ENCODE measurements at regions not wholly inside any gene's neighbourhood (a gene's known extent, or its start where the extent isn't known, plus 50 kb on each side); places are given as distances from the start of the nearest gene placed in this dataset.

- Histone ChIP-seq H3K27me3 (ENCODE audit: control insufficient read depth in 1 of 2, insufficient read depth in 2 of 2, low read length in 2 of 2) (no peaks in the 10 kb centered on the region), H3K36me3 (ENCODE audit: insufficient read depth, low read length) (no peaks in the 10 kb centered on the region), H3K4me3 (ENCODE audit: low read length) (no peak overlapping the region), H3K9me3 (ENCODE audit: control insufficient read depth in 1 of 2, insufficient read depth in 1 of 2, low read length in 2 of 2) (no peaks in the 10 kb centered on the region), H3K27ac (ENCODE audit: low read depth in 1 of 2, low read length in 2 of 2) (no peak overlapping the region), H3K4me1 (ENCODE audit: insufficient read depth, low read length) (no peaks in the 10 kb centered on the region)
- H3K27ac Mint-ChIP-seq: no peak overlapping the region
- H3K9me3 Mint-ChIP-seq: peaks cover 2% of the 10 kb centered on the region
- ChIA-PET POLR2A (no interaction called here), CTCF (no interaction called here)
- H3K4me3 Mint-ChIP-seq: no peak overlapping the region
- TF ChIP-seq, protein P1, sequence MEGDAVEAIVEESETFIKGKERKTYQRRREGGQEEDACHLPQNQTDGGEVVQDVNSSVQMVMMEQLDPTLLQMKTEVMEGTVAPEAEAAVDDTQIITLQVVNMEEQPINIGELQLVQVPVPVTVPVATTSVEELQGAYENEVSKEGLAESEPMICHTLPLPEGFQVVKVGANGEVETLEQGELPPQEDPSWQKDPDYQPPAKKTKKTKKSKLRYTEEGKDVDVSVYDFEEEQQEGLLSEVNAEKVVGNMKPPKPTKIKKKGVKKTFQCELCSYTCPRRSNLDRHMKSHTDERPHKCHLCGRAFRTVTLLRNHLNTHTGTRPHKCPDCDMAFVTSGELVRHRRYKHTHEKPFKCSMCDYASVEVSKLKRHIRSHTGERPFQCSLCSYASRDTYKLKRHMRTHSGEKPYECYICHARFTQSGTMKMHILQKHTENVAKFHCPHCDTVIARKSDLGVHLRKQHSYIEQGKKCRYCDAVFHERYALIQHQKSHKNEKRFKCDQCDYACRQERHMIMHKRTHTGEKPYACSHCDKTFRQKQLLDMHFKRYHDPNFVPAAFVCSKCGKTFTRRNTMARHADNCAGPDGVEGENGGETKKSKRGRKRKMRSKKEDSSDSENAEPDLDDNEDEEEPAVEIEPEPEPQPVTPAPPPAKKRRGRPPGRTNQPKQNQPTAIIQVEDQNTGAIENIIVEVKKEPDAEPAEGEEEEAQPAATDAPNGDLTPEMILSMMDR (IDR thresholded peaks at IDR 0.05): no peak
- ATAC-seq (ENCODE audit: poor library complexity): no peak
- peaks cover 14% of the 10 kb centered on the region for H3K27me3 Mint-ChIP-seq
- no peak for DNase-seq
- no peaks in the 10 kb centered on the region for H3K36me3 Mint-ChIP-seq (ENCODE audit: low read depth)
- no peaks in the 10 kb centered on the region for H3K4me1 Mint-ChIP-seq (ENCODE audit: low read depth)
- intact Hi-C loops (cut with DNase I, micrococcal nuclease): no loop called here
Measured at GRCh38 chr3:102619361-102619760, 184.5 kb downstream of the ZPLD1 start.

GRCh38 chr3:102629943-102630342, 195.1 kb downstream of the ZPLD1 start:
- H3K27ac Mint-ChIP-seq: no peak overlapping the region
- Histone ChIP-seq H3K4me3 (ENCODE audit: low read length) (no peak overlapping the region), H3K27ac (ENCODE audit: low read depth in 1 of 2, low read length in 2 of 2) (no peak overlapping the region), H3K4me1 (ENCODE audit: insufficient read depth, low read length) (no peaks in the 10 kb centered on the region), H3K9me3 (ENCODE audit: control insufficient read depth in 1 of 2, insufficient read depth in 1 of 2, low read length in 2 of 2) (no peaks in the 10 kb centered on the region), H3K36me3 (ENCODE audit: insufficient read depth, low read length) (no peaks in the 10 kb centered on the region), H3K27me3 (ENCODE audit: control insufficient read depth in 1 of 2, insufficient read depth in 2 of 2, low read length in 2 of 2) (no peaks in the 10 kb centered on the region)
- ChIA-PET CTCF (no interaction called here), POLR2A (no interaction called here)
- TF ChIP-seq, protein P1 (IDR thresholded peaks at IDR 0.05): no peak
- DNase-seq (no peak), ATAC-seq (ENCODE audit: poor library complexity) (no peak)
- intact Hi-C loops (cut with DNase I, micrococcal nuclease): no loop called here
- H3K4me1 Mint-ChIP-seq (ENCODE audit: low read depth): no peaks in the 10 kb centered on the region
- H3K27me3 Mint-ChIP-seq: no peaks in the 10 kb centered on the region
- no peak overlapping the region for H3K4me3 Mint-ChIP-seq
- peaks cover 2% of the 10 kb centered on the region for H3K9me3 Mint-ChIP-seq
- no peaks in the 10 kb centered on the region for H3K36me3 Mint-ChIP-seq (ENCODE audit: low read depth)

GRCh38 chr3:102630531-102630930, 195.7 kb downstream of the ZPLD1 start:
- Histone ChIP-seq H3K36me3 (ENCODE audit: insufficient read depth, low read length) (no peaks in the 10 kb centered on the region), H3K4me3 (ENCODE audit: low read length) (no peak overlapping the region), H3K27me3 (ENCODE audit: control insufficient read depth in 1 of 2, insufficient read depth in 2 of 2, low read length in 2 of 2) (no peaks in the 10 kb centered on the region), H3K9me3 (ENCODE audit: control insufficient read depth in 1 of 2, insufficient read depth in 1 of 2, low read length in 2 of 2) (no peaks in the 10 kb centered on the region), H3K4me1 (ENCODE audit: insufficient read depth, low read length) (no peaks in the 10 kb centered on the region), H3K27ac (ENCODE audit: low read depth in 1 of 2, low read length in 2 of 2) (no peak overlapping the region)
- Mint-ChIP-seq H3K27ac (no peak overlapping the region), H3K9me3 (peaks cover 2% of the 10 kb centered on the region), H3K36me3 (ENCODE audit: low read depth) (no peaks in the 10 kb centered on the region), H3K4me1 (ENCODE audit: low read depth) (no peaks in the 10 kb centered on the region), H3K27me3 (no peaks in the 10 kb centered on the region), H3K4me3 (no peak overlapping the region)
- intact Hi-C loops (cut with DNase I, micrococcal nuclease): no loop called here
- CTCF ChIA-PET: no interaction called here
- DNase-seq (no peak), ATAC-seq (ENCODE audit: poor library complexity) (no peak)
- POLR2A ChIA-PET: no interaction called here
- TF ChIP-seq, protein P1 (IDR thresholded peaks at IDR 0.05): no peak
